ENCODE measurements at regions not wholly inside any gene's neighbourhood (a gene's known extent, or its start where the extent isn't known, plus 50 kb on each side); places are given as distances from the start of the nearest gene placed in this dataset.

DNA sequence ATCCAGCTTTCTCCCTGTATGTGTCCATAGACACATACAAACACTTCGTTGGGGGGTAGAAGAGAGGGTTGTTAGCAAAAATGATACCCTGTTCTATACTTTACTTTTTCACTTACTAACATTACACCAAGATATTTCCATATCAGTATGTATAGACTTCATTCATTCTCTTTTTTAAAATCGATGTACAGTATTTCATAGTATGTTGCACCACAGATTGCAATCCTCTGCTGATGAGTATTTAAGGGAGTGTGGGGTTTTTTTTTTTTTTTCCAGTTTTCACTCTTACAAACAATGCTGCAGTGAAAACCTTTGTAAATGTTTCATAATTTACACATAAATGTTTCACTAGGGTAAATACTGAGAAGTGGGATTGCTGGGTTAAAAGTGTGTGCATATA is 402.3 kb downstream of the LRATD1 start:
- Histone ChIP-seq H3K4me1 (ENCODE audit: control extremely low read depth in 1 of 4, control insufficient read depth in 4 of 4, insufficient read depth in 4 of 4, low read length in 3 of 4) (peaks cover 0 to 6% (median 0%) of the 10 kb centered on the region in 4 experiments), H3K27ac (ENCODE audit: insufficient read depth in 1 of 2, low read depth in 1 of 2, low read length in 2 of 2, poor library complexity in 1 of 2, severe bottlenecking in 2 of 2) (no peak overlapping the region), H3K4me3 (ENCODE audit: control insufficient read depth in 1 of 7, extremely low read depth in 1 of 7, insufficient read depth in 4 of 7, low read depth in 2 of 7, low read length in 6 of 7) (no peak overlapping the region), H3K36me3 (ENCODE audit: control insufficient read depth in 4 of 4, insufficient read depth in 4 of 4, low read length in 3 of 4) (no peaks in the 10 kb centered on the region), H3K9me3 (ENCODE audit: control extremely low read depth in 1 of 5, control insufficient read depth in 4 of 5, insufficient read depth in 2 of 5, low read depth in 1 of 5, low read length in 4 of 5) (no peaks in the 10 kb centered on the region), H3K27me3 (replicated peaks in 2 of 5; ENCODE audit: control insufficient read depth in 4 of 5, insufficient read depth in 5 of 5, low read length in 4 of 5) (no peaks in the 10 kb centered on the region)
- no CpG with 5 or more reads among the region's 2 CpGs for WGBS (ENCODE audit: insufficient coverage)
- ChIA-PET CTCF (no interaction called here), POLR2A (no interaction called here)
- DNase-seq = no peak

DNA sequence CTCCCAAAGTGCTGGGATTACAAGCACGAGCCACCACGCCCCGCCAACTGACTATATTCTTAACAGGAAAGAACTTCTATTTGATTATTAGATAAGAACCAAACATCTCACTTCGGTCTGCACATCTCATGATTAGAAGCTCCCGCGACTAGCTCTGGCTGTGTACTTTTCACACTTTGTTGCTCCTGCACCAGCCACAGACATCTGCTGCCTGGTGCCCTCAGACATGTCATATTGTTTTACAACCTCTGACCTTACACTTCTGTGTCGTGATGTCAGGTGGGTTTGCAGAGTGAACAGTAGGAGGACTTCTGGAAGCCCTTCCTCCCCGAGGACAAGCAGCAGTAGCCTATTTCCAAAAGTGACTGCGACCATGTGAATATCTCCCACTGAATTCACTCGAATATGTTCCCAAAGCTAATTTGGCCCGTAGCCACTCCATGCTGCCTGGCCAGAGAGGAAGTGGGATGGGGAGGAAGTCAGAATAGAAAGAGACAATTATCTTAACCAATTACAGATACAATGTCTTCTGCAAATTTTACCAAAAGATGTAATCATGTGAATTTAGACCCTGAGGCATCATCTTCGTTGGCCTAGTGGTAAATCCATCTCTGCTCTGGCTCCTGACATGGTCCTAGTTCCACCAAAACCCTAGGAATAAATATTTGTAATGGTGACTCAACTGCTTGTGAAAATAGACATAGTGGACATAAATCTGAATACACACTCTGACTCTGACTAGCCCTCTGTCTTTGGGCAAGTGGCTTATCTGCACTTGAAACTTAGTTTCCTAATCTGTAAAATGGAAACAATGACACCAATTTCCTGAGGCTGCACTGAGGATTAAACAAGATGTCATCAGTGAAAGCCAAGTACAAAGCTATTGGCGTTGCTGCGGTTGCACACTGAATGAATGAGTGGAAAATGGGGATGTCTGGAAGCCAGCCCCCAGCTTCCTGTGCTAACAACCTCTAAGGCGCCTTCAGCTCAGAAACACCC is 406.1 kb downstream of the LRATD1 start:
- POLR2A ChIA-PET = no interaction called here
- CTCF ChIA-PET = no interaction called here
- DNase-seq = no peak

DNA sequence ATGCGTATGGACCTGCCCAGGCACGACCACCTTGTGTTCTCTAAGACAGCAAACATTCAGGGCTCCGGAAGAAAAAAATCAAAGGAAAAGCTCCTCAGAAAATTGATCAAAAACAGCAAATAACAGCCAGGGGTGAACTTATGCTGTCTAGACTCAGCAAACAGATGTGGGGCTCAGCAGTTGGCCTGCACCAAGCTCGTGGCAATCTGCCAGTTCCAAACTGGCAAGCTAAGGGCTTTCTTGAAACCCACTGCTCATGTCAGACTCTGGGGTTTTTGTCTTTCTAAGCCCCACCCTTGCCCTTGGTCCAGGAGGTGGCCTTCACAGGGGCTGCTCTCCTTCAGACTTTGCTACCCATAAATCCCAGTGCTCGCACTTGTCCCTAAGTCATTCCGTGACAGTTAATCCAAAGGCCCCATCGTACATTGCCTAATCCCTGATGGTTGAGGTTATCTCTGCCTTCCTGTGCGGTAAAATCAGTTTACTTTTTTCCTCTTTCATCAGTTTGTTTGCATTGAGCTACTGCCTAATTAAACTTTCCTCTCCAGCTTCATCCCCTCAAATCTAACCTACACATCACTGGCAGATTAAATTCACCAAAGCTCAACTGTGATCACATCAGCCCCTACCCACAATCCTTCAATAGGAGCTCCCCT is 408.0 kb downstream of the LRATD1 start:
- Histone ChIP-seq H3K4me3 (ENCODE audit: control insufficient read depth in 1 of 7, extremely low read depth in 1 of 7, insufficient read depth in 4 of 7, low read depth in 2 of 7, low read length in 6 of 7) (no peak overlapping the region), H3K9me3 (ENCODE audit: control extremely low read depth in 1 of 5, control insufficient read depth in 4 of 5, insufficient read depth in 2 of 5, low read depth in 1 of 5, low read length in 4 of 5) (no peaks in the 10 kb centered on the region), H3K4me1 (ENCODE audit: control extremely low read depth in 1 of 4, control insufficient read depth in 4 of 4, insufficient read depth in 4 of 4, low read length in 3 of 4) (peaks cover 0 to 6% (median 0%) of the 10 kb centered on the region in 4 experiments), H3K27ac (ENCODE audit: insufficient read depth in 1 of 2, low read depth in 1 of 2, low read length in 2 of 2, poor library complexity in 1 of 2, severe bottlenecking in 2 of 2) (no peak overlapping the region), H3K27me3 (replicated peaks in 2 of 5; ENCODE audit: control insufficient read depth in 4 of 5, insufficient read depth in 5 of 5, low read length in 4 of 5) (peaks cover 0 to 7% (median 0%) of the 10 kb centered on the region in 5 experiments), H3K36me3 (ENCODE audit: control insufficient read depth in 4 of 4, insufficient read depth in 4 of 4, low read length in 3 of 4) (no peaks in the 10 kb centered on the region)
- ChIA-PET CTCF (no interaction called here), POLR2A (no interaction called here)
- WGBS (ENCODE audit: insufficient coverage) = 95% methylated on average over 6 of the region's 8 CpGs
- no peak for DNase-seq

More for the DNA sequence above, 406.1 kb downstream of the LRATD1 start:
- peaks cover 0 to 6% (median 0%) of the 10 kb centered on the region in 4 experiments for H3K4me1 ChIP-seq (ENCODE audit: control extremely low read depth in 1 of 4, control insufficient read depth in 4 of 4, insufficient read depth in 4 of 4, low read length in 3 of 4)
- H3K9me3 ChIP-seq (ENCODE audit: control extremely low read depth in 1 of 5, control insufficient read depth in 4 of 5, insufficient read depth in 2 of 5, low read depth in 1 of 5, low read length in 4 of 5) = no peaks in the 10 kb centered on the region
- no peaks in the 10 kb centered on the region for H3K36me3 ChIP-seq (ENCODE audit: control insufficient read depth in 4 of 4, insufficient read depth in 4 of 4, low read length in 3 of 4)
- H3K27ac ChIP-seq (ENCODE audit: insufficient read depth in 1 of 2, low read depth in 1 of 2, low read length in 2 of 2, poor library complexity in 1 of 2, severe bottlenecking in 2 of 2) = no peak overlapping the region
- no peak overlapping the region for H3K4me3 ChIP-seq (ENCODE audit: control insufficient read depth in 1 of 7, extremely low read depth in 1 of 7, insufficient read depth in 4 of 7, low read depth in 2 of 7, low read length in 6 of 7)
- peaks cover 0 to 7% (median 0%) of the 10 kb centered on the region in 5 experiments for H3K27me3 ChIP-seq (replicated peaks in 2 of 5; ENCODE audit: control insufficient read depth in 4 of 5, insufficient read depth in 5 of 5, low read length in 4 of 5)
- WGBS (ENCODE audit: insufficient coverage) = 70% methylated on average over 4 of the region's 15 CpGs

DNA sequence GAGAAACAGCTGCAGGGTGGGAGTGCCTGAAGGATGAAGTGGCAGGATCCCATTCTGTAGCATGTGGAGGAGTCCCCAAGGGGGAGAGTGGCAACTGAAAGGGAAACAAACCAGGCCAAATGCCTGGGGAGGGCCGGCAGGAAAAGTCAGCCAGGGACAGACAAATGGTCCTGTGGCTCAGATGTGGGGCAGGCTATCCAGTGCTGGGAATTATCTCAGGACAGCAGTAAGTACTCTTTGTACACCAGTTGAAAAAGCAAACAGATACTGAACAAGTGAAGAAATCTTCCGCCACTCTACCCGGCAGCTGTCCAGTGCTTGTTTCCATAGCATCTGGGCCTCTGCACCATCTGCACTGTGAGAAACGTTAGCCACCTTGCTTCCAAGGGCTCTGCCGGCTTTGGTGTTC is 408.9 kb downstream of the LRATD1 start:
- ChIA-PET POLR2A (no interaction called here), CTCF (no interaction called here)
- H3K4me3 ChIP-seq (ENCODE audit: control insufficient read depth in 1 of 7, extremely low read depth in 1 of 7, insufficient read depth in 4 of 7, low read depth in 2 of 7, low read length in 6 of 7) = no peak overlapping the region
- H3K27me3 ChIP-seq (replicated peaks in 2 of 5; ENCODE audit: control insufficient read depth in 4 of 5, insufficient read depth in 5 of 5, low read length in 4 of 5) = peaks cover 0 to 7% (median 0%) of the 10 kb centered on the region in 5 experiments
- H3K4me1 ChIP-seq (ENCODE audit: control extremely low read depth in 1 of 4, control insufficient read depth in 4 of 4, insufficient read depth in 4 of 4, low read length in 3 of 4) = peaks cover 0 to 6% (median 0%) of the 10 kb centered on the region in 4 experiments
- 78% methylated on average over 4 of the region's 5 CpGs for WGBS (ENCODE audit: insufficient coverage)
- H3K27ac ChIP-seq (ENCODE audit: insufficient read depth in 1 of 2, low read depth in 1 of 2, low read length in 2 of 2, poor library complexity in 1 of 2, severe bottlenecking in 2 of 2) = no peak overlapping the region
- no peak for DNase-seq
- H3K9me3 ChIP-seq (ENCODE audit: control extremely low read depth in 1 of 5, control insufficient read depth in 4 of 5, insufficient read depth in 2 of 5, low read depth in 1 of 5, low read length in 4 of 5) = no peaks in the 10 kb centered on the region
- H3K36me3 ChIP-seq (ENCODE audit: control insufficient read depth in 4 of 4, insufficient read depth in 4 of 4, low read length in 3 of 4) = no peaks in the 10 kb centered on the region

DNA sequence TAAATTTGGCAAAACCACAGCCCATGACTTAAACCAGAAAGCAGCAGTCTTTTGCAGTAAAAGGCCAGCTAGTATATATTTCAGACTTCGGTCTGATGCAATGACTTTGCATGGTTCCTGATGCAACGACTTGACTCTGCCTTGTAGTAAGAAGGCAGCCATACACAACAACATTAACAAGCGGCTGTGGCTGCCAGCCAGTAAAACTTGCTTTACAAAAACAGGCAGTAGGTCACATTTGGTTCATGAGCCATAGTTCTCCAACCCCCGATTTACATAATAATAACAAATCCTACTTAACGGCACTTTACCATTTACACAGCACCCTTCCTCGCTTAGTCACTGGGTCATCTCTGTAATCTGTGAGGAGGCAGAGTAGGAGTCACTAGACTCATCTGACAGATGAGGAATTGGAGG is 410.3 kb downstream of the LRATD1 start:
- peaks cover 0 to 7% (median 0%) of the 10 kb centered on the region in 5 experiments for H3K27me3 ChIP-seq (replicated peaks in 2 of 5; ENCODE audit: control insufficient read depth in 4 of 5, insufficient read depth in 5 of 5, low read length in 4 of 5)
- peaks cover 0 to 6% (median 0%) of the 10 kb centered on the region in 4 experiments for H3K4me1 ChIP-seq (ENCODE audit: control extremely low read depth in 1 of 4, control insufficient read depth in 4 of 4, insufficient read depth in 4 of 4, low read length in 3 of 4)
- 95% methylated on average over 4 of the region's 6 CpGs for WGBS (ENCODE audit: insufficient coverage)
- no peaks in the 10 kb centered on the region for H3K9me3 ChIP-seq (ENCODE audit: control extremely low read depth in 1 of 5, control insufficient read depth in 4 of 5, insufficient read depth in 2 of 5, low read depth in 1 of 5, low read length in 4 of 5)
- no peak for DNase-seq
- H3K27ac ChIP-seq (ENCODE audit: insufficient read depth in 1 of 2, low read depth in 1 of 2, low read length in 2 of 2, poor library complexity in 1 of 2, severe bottlenecking in 2 of 2) = no peak overlapping the region
- ChIA-PET POLR2A (no interaction called here), CTCF (interaction anchor here (1.3 kb wide), 1 partner anchor 12 kb away, joined by 3 read pairs; no protein-coding TSS in a partner anchor)
- H3K36me3 ChIP-seq (ENCODE audit: control insufficient read depth in 4 of 4, insufficient read depth in 4 of 4, low read length in 3 of 4) = no peaks in the 10 kb centered on the region
- H3K4me3 ChIP-seq (ENCODE audit: control insufficient read depth in 1 of 7, extremely low read depth in 1 of 7, insufficient read depth in 4 of 7, low read depth in 2 of 7, low read length in 6 of 7) = no peak overlapping the region

DNA sequence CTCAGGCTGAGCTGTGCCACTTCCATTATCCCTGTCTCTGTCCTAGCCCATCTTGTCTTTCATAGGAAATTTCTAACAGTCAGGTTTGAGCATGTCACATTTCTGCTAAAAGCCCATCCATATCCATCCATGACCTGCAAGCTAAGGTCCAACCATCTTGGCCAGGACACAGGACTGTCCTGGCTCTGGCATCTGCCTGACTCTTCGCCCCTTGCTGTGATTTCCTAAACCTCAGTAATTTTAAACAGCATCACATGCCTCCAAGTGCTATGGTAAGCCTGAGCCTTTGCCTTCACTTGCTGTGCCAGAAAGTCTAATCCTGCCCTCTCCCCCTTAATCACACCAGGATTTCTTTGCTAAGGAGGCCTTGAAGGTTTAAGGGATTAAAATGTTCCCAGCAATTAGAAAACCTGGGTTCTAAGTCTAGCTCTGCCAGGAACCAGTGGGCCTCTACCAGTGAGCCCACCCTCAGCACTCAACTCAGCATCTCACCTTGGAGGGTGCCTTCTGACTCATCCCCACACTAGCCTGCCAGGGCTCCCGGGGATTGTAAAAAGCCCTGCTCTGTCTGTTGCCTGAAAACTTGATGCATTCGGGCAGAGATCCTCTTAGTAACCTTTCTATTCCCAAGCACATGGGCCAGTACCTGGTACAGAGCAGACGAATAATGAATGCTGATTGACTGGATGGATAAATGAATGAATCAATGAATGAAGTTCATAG is 411.0 kb downstream of the LRATD1 start:
- DNase-seq = no peak
- H3K27me3 ChIP-seq (replicated peaks in 2 of 5; ENCODE audit: control insufficient read depth in 4 of 5, insufficient read depth in 5 of 5, low read length in 4 of 5) = peaks cover 0 to 7% (median 0%) of the 10 kb centered on the region in 5 experiments
- CTCF ChIA-PET = interaction anchor here (1.3 kb wide), 1 partner anchor 11 kb away, joined by 3 read pairs; no protein-coding TSS in a partner anchor
- H3K4me1 ChIP-seq (ENCODE audit: control extremely low read depth in 1 of 4, control insufficient read depth in 4 of 4, insufficient read depth in 4 of 4, low read length in 3 of 4) = peaks cover 0 to 3% (median 0%) of the 10 kb centered on the region in 4 experiments
- no peaks in the 10 kb centered on the region for H3K36me3 ChIP-seq (ENCODE audit: control insufficient read depth in 4 of 4, insufficient read depth in 4 of 4, low read length in 3 of 4)
- H3K9me3 ChIP-seq (ENCODE audit: control extremely low read depth in 1 of 5, control insufficient read depth in 4 of 5, insufficient read depth in 2 of 5, low read depth in 1 of 5, low read length in 4 of 5) = no peaks in the 10 kb centered on the region
- no peak overlapping the region for H3K4me3 ChIP-seq (ENCODE audit: control insufficient read depth in 1 of 7, extremely low read depth in 1 of 7, insufficient read depth in 4 of 7, low read depth in 2 of 7, low read length in 6 of 7)
- WGBS (ENCODE audit: insufficient coverage) = 44% methylated on average over 2 of the region's 4 CpGs
- POLR2A ChIA-PET = no interaction called here
- H3K27ac ChIP-seq (ENCODE audit: insufficient read depth in 1 of 2, low read depth in 1 of 2, low read length in 2 of 2, poor library complexity in 1 of 2, severe bottlenecking in 2 of 2) = no peak overlapping the region
